HPDE6-E6E7 (cell line): ENCODE measurements at regions not wholly inside any gene's neighbourhood (a gene's known extent, or its start where the extent isn't known, plus 50 kb on each side); places are given as distances from the start of the nearest gene placed in this dataset.

ENCODE experiments used
- DNase-seq: peaks from one replicate; pipeline ENCODE4 v3.0.0; 2011; ENCODE audit warnings: missing footprints; ENCODE audit errors: extremely low spot score

GRCh38 chr15:87805117-87805820 is 451.3 kb downstream of the NTRK3 start:
- no peak for DNase-seq

- no peak for DNase-seq
Measured at GRCh38 chr15:87804451-87804850, 452.1 kb downstream of the NTRK3 start.

DNA sequence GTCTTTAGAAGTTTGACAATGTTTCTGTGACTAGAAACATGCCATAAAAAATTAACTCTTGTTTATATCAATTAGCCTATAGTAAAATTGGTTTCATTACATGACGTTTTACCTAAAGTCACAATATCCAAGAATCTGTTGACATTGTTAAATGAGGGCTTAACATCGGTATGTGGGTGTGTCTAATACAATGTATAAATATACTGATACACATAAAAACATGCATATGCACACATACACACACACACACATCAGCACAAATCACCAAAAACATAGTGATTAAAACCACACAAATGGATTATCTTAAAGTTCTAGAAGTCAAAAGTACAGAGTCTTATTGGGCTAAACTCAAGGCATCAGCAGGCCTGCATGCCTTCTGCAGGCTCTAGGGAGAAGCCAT is 456.7 kb downstream of the NTRK3 start:
- no peak for DNase-seq

DNA sequence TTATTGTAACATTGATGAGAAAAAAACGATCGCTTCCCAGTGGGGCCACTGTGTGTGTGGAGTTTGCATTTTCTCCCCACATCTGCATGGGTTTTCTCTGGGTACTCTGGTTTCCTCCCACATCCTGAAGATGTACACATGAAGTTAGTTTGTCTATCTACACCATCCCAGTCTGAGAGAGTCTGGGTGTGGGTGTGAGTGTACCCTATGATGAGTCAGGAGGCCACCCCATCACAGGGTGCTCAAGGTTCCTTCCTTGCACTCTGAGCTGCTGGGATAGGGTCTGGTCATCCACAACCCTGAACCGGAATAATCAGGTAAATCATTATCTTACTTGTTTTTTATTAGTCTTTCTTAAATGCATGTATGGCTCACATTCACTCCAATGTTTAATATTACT is 457.1 kb downstream of the NTRK3 start:
- no peak for DNase-seq

- DNase-seq, result no peak
Measured at GRCh38 chr15:87793725-87794124, 462.8 kb downstream of the NTRK3 start.

GRCh38 chr15:87792250-87793040 is 464.1 kb downstream of the NTRK3 start:
- DNase-seq, result no peak

DNA sequence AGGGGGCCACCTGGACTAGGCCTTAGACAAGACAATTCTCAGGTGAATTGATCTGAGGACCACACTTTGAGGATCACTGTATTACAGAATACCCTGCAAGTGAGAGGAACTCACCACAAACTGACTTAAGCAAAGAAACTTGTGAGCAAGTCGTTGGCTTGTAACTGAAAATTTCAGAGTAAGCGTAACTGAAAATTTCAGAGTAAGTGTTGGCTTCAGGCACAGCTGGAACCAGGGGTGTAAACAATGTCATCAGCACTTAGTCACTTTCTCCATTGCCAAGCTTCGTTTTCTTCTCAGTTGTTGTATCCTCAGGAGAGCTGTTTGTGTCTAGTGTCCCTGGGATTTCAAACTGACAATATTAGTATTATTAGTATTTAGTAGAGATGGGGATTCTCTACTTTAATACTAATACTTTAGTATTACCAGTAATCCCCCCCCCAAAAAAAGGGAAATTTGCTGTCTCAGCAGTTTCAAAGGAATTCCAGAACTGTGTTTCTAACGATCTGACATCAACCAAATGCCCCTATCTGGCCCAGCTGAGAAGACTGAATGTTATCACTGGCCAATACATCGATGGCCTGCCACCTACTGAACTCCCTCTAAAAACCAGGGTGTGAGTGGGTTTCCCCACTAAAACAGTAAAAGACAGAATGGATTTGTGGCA is 474.4 kb downstream of the NTRK3 start:
- no peak for DNase-seq

GRCh38 chr15:87779746-87780145 is 476.8 kb downstream of the NTRK3 start:
- no peak for DNase-seq

GRCh38 chr15:87778358-87778757 is 478.2 kb downstream of the NTRK3 start:
- no peak for DNase-seq

GRCh38 chr15:87777054-87777561 is 479.4 kb downstream of the NTRK3 start:
- no peak for DNase-seq

DNA sequence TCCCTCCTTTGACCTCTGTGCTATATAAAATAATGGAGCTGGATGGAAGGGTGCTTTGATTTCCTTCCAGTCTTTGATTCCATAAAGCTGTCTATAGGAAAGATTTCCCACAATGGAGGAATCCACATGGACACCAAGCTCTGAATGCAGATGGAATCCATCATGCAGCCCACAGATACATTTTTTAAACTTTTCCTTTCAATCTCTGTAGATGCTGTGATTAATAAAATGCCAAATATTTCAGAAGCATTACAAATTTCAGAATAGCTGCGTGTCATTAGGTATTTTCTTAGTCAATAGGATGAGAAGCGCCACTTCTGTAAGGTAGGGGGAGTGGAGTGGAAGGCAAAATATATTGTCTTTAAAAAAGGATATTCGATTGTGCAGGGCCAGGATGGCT is 489.0 kb downstream of the NTRK3 start:
- DNase-seq, result no peak

- DNase-seq, result no peak
Measured at GRCh38 chr15:87764461-87765240, 491.9 kb downstream of the NTRK3 start.

GRCh38 chr15:87763837-87764236 is 492.7 kb downstream of the NTRK3 start:
- DNase-seq, result no peak

- no peak for DNase-seq
Measured at GRCh38 chr15:87761736-87762509, 494.6 kb downstream of the NTRK3 start.

- no peak for DNase-seq
Measured at GRCh38 chr15:87760547-87761314, 495.8 kb downstream of the NTRK3 start.

- DNase-seq, result no peak
Measured at GRCh38 chr15:87758794-87759418, 497.6 kb downstream of the NTRK3 start.

DNA sequence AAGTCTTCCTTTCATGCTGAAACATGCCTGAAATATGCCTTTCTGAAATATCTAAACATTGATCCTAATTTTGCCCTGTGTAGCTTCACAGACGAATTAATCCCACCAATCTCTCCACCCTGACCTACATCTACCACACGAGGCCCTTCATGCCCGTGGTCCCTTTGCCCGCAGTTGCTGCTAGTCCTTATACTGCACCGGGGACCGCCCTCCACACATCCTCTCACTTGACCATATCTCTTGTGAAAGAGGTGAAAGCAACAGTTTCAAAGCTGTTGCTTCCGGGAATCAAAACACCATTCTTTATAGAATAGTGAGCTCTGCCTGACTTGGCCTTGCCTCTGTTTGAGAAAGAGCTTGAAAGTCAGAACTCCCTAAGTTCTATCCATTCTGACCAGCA is 499.5 kb downstream of the NTRK3 start:
- DNase-seq, result no peak

- no peak for DNase-seq
Measured at GRCh38 chr15:87756072-87756471, 500.5 kb downstream of the NTRK3 start.

DNA sequence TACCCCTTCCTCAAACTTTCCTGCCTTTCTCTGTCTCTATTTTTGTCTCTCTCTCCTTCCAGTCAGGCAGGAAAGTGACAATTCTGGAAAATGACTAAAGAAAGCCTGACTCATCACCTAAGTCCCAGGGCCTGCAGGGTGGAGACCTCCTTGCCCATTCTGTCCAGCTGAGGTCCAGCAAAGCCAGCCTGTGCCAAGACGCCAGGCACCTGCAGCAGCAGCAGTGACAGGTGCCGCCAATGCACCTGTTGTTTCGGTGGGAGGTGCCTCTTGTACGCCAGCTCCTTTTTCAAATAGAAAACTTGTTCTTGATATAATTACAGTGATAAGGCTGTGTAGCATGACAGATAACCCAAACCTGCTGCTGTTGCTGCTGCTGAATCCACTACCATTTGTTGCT is 501.3 kb downstream of the NTRK3 start:
- no peak for DNase-seq

DNA sequence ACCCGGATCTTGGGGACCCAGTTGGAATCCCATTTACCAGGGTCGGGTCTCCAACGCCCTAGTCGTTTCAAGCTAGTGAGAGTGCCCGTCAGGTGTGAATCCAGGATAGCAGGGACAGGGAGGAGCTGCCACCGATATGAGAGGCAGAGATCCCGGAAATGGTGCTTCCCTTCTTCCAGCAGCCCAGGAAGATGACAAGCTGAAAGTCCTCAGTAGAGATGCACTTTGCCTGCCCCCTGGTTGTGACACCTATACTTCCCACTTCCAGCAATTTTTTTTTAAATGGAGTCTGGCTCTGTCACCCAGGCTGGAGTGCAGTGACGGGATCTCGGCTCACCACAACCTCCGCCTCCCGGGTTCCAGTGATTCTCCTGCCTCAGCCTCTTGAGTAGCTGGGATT is 503.0 kb downstream of the NTRK3 start:
- no peak for DNase-seq
